ENCODE measurements at regions not wholly inside any gene's neighbourhood (a gene's known extent, or its start where the extent isn't known, plus 50 kb on each side); places are given as distances from the start of the nearest gene placed in this dataset.
"Not testable (repeated sequence)": the region's sequence is repeated elsewhere in the genome, so short reads cannot be mapped to it uniquely, and the experiment has no call there.

- no peak overlapping the region for H3K27ac ChIP-seq (ENCODE audit: low read depth in 1 of 2, low read length in 2 of 2)
- DNase-seq (no peak), ATAC-seq (ENCODE audit: low FRiP score) (no peak)
- peaks cover 11% of the 10 kb centered on the region for H3K9me3 ChIP-seq (ENCODE audit: control insufficient read depth, low read length)
- no peaks in the 10 kb centered on the region for H3K4me1 ChIP-seq (ENCODE audit: control insufficient read depth in 1 of 2, insufficient read depth in 2 of 2, low read length in 2 of 2)
- intact Hi-C loops (cut with DNase I), result no loop called here
- no peaks in the 10 kb centered on the region for H3K27me3 ChIP-seq (ENCODE audit: control insufficient read depth in 1 of 2, insufficient read depth in 2 of 2, low read length in 1 of 2)
- H3K4me3 ChIP-seq (ENCODE audit: low read length in 2 of 2), result no peak overlapping the region
- WGBS, 2 donors, result 92 to 93% methylated on average over 2 of the region's 2 CpGs
- H3K36me3 ChIP-seq (ENCODE audit: control insufficient read depth in 1 of 2, insufficient read depth in 2 of 2, low read length in 1 of 2), result no peaks in the 10 kb centered on the region
Measured at GRCh38 chr12:107597695-107598410, 87.7 kb upstream of the PWP1 start.

- no peaks in the 10 kb centered on the region for H3K27me3 ChIP-seq (ENCODE audit: control insufficient read depth in 1 of 2, insufficient read depth in 2 of 2, low read length in 1 of 2)
- no peaks in the 10 kb centered on the region for H3K36me3 ChIP-seq (ENCODE audit: control insufficient read depth in 1 of 2, insufficient read depth in 2 of 2, low read length in 1 of 2)
- WGBS, 2 donors, result 92 to 94% methylated on average over 3 of the region's 3 CpGs
- H3K4me1 ChIP-seq (ENCODE audit: control insufficient read depth in 1 of 2, insufficient read depth in 2 of 2, low read length in 2 of 2), result no peaks in the 10 kb centered on the region
- DNase-seq (no peak), ATAC-seq (ENCODE audit: low FRiP score) (no peak)
- intact Hi-C loops (cut with DNase I), result no loop called here
- H3K4me3 ChIP-seq (ENCODE audit: low read length in 2 of 2), result no peak overlapping the region
- peaks cover 7% of the 10 kb centered on the region for H3K9me3 ChIP-seq (ENCODE audit: control insufficient read depth, low read length)
- no peak overlapping the region for H3K27ac ChIP-seq (ENCODE audit: low read depth in 1 of 2, low read length in 2 of 2)
Measured at GRCh38 chr12:107598906-107599305, 86.7 kb upstream of the PWP1 start.

- Histone ChIP-seq H3K27ac (ENCODE audit: low read depth in 1 of 2, low read length in 2 of 2) (no peak overlapping the region), H3K4me1 (ENCODE audit: control insufficient read depth in 1 of 2, insufficient read depth in 2 of 2, low read length in 2 of 2) (no peaks in the 10 kb centered on the region), H3K4me3 (ENCODE audit: low read length in 2 of 2) (no peak overlapping the region), H3K9me3 (ENCODE audit: control insufficient read depth, low read length) (peaks cover 6% of the 10 kb centered on the region), H3K27me3 (ENCODE audit: control insufficient read depth in 1 of 2, insufficient read depth in 2 of 2, low read length in 1 of 2) (no peaks in the 10 kb centered on the region), H3K36me3 (ENCODE audit: control insufficient read depth in 1 of 2, insufficient read depth in 2 of 2, low read length in 1 of 2) (no peaks in the 10 kb centered on the region)
- ATAC-seq (ENCODE audit: low FRiP score), result no peak
- no peak for DNase-seq
- intact Hi-C loops (cut with DNase I), result no loop called here
- WGBS, 2 donors, result 68 to 69% methylated on average over 4 of the region's 4 CpGs
Measured at GRCh38 chr12:107600581-107601144, 84.9 kb upstream of the PWP1 start.

GRCh38 chr12:107602446-107602845 lies 83.2 kb upstream of the PWP1 start:
- no peak for ATAC-seq (ENCODE audit: low FRiP score)
- 94 to 96% methylated on average over 9 of the region's 9 CpGs for WGBS, 2 donors
- DNase-seq, result no peak
- H3K4me3 ChIP-seq (ENCODE audit: low read length in 2 of 2), result no peak overlapping the region
- H3K27me3 ChIP-seq (ENCODE audit: control insufficient read depth in 1 of 2, insufficient read depth in 2 of 2, low read length in 1 of 2), result no peaks in the 10 kb centered on the region
- H3K4me1 ChIP-seq (ENCODE audit: control insufficient read depth in 1 of 2, insufficient read depth in 2 of 2, low read length in 2 of 2), result no peaks in the 10 kb centered on the region
- intact Hi-C loops (cut with DNase I), result no loop called here
- H3K36me3 ChIP-seq (ENCODE audit: control insufficient read depth in 1 of 2, insufficient read depth in 2 of 2, low read length in 1 of 2), result no peaks in the 10 kb centered on the region
- H3K27ac ChIP-seq (ENCODE audit: low read depth in 1 of 2, low read length in 2 of 2), result no peak overlapping the region
- peaks cover 4% of the 10 kb centered on the region for H3K9me3 ChIP-seq (ENCODE audit: control insufficient read depth, low read length)

GRCh38 chr12:107605293-107605692 lies 80.3 kb upstream of the PWP1 start:
- no peak for DNase-seq

GRCh38 chr12:107607464-107608392 lies 77.9 kb upstream of the PWP1 start:
- no peaks in the 10 kb centered on the region for H3K4me1 ChIP-seq (ENCODE audit: control insufficient read depth in 1 of 2, insufficient read depth in 2 of 2, low read length in 2 of 2)
- ATAC-seq (ENCODE audit: low FRiP score), result peak; percentile 75
- no peaks in the 10 kb centered on the region for H3K36me3 ChIP-seq (ENCODE audit: control insufficient read depth in 1 of 2, insufficient read depth in 2 of 2, low read length in 1 of 2)
- 22 to 24% methylated on average over 21 of the region's 21 CpGs for WGBS, 2 donors
- H3K27ac ChIP-seq (ENCODE audit: low read depth in 1 of 2, low read length in 2 of 2), result no peak overlapping the region
- H3K27me3 ChIP-seq (ENCODE audit: control insufficient read depth in 1 of 2, insufficient read depth in 2 of 2, low read length in 1 of 2), result no peaks in the 10 kb centered on the region
- H3K4me3 ChIP-seq (ENCODE audit: low read length in 2 of 2), result no peak overlapping the region
- no peaks in the 10 kb centered on the region for H3K9me3 ChIP-seq (ENCODE audit: control insufficient read depth, low read length)
- DNase-seq, result peak; percentile 82 to 90
- intact Hi-C loops (cut with DNase I), result loop anchor here (1.0 to 5.0 kb wide), 2 partner anchors 475 kb away; no protein-coding TSS in a partner anchor

More at GRCh38 chr12:107605293-107605692, 80.3 kb upstream of the PWP1 start:
- H3K27ac ChIP-seq (ENCODE audit: low read depth in 1 of 2, low read length in 2 of 2), result no peak overlapping the region
- ATAC-seq (ENCODE audit: low FRiP score), result no peak
- H3K4me1 ChIP-seq (ENCODE audit: control insufficient read depth in 1 of 2, insufficient read depth in 2 of 2, low read length in 2 of 2), result no peaks in the 10 kb centered on the region
- no peak overlapping the region for H3K4me3 ChIP-seq (ENCODE audit: low read length in 2 of 2)
- intact Hi-C loops (cut with DNase I), result loop anchor here in 1 of 2 donors (5.0 kb wide), 1 partner anchor 473 kb away; no protein-coding TSS in a partner anchor
- 52 to 55% methylated on average over 3 of the region's 3 CpGs for WGBS, 2 donors
- H3K27me3 ChIP-seq (ENCODE audit: control insufficient read depth in 1 of 2, insufficient read depth in 2 of 2, low read length in 1 of 2), result no peaks in the 10 kb centered on the region
- no peaks in the 10 kb centered on the region for H3K36me3 ChIP-seq (ENCODE audit: control insufficient read depth in 1 of 2, insufficient read depth in 2 of 2, low read length in 1 of 2)
- no peaks in the 10 kb centered on the region for H3K9me3 ChIP-seq (ENCODE audit: control insufficient read depth, low read length)

GRCh38 chr12:107608779-107609178 lies 76.8 kb upstream of the PWP1 start:
- intact Hi-C loops (cut with DNase I), result loop anchor here in 1 of 2 donors (5.0 kb wide), 1 partner anchor 476 kb away; no protein-coding TSS in a partner anchor
- 94 to 96% methylated on average over 5 of the region's 5 CpGs for WGBS, 2 donors
- H3K27me3 ChIP-seq (ENCODE audit: control insufficient read depth in 1 of 2, insufficient read depth in 2 of 2, low read length in 1 of 2); H3K4me1 ChIP-seq (ENCODE audit: control insufficient read depth in 1 of 2, insufficient read depth in 2 of 2, low read length in 2 of 2); H3K36me3 ChIP-seq (ENCODE audit: control insufficient read depth in 1 of 2, insufficient read depth in 2 of 2, low read length in 1 of 2); H3K27ac ChIP-seq (ENCODE audit: low read depth in 1 of 2, low read length in 2 of 2); DNase-seq; H3K9me3 ChIP-seq (ENCODE audit: control insufficient read depth, low read length); ATAC-seq (ENCODE audit: low FRiP score); H3K4me3 ChIP-seq (ENCODE audit: low read length in 2 of 2): not testable (repeated sequence)

- WGBS, 2 donors, result 43 to 46% methylated on average over 20 of the region's 20 CpGs
- DNase-seq, result no peak
- H3K4me1 ChIP-seq (ENCODE audit: control insufficient read depth in 1 of 2, insufficient read depth in 2 of 2, low read length in 2 of 2), result no peaks in the 10 kb centered on the region
Measured at GRCh38 chr12:107610021-107610859, 75.4 kb upstream of the PWP1 start.

More at GRCh38 chr12:107610021-107610859, 75.4 kb upstream of the PWP1 start:
- Histone ChIP-seq H3K9me3 (ENCODE audit: control insufficient read depth, low read length) (no peaks in the 10 kb centered on the region), H3K36me3 (ENCODE audit: control insufficient read depth in 1 of 2, insufficient read depth in 2 of 2, low read length in 1 of 2) (no peaks in the 10 kb centered on the region), H3K4me3 (ENCODE audit: low read length in 2 of 2) (no peak overlapping the region), H3K27ac (ENCODE audit: low read depth in 1 of 2, low read length in 2 of 2) (no peak overlapping the region), H3K27me3 (ENCODE audit: control insufficient read depth in 1 of 2, insufficient read depth in 2 of 2, low read length in 1 of 2) (no peaks in the 10 kb centered on the region)
- no peak for ATAC-seq (ENCODE audit: low FRiP score)
- intact Hi-C loops (cut with DNase I), result no loop called here
